Hepatocyte (in vitro differentiated cells): ENCODE measurements at regions not wholly inside any gene's neighbourhood (a gene's known extent, or its start where the extent isn't known, plus 50 kb on each side); places are given as distances from the start of the nearest gene placed in this dataset.

Experiments
- DNase-seq: peaks from one replicate; pipeline ENCODE4 v3.0.0-alpha.2; 2016; ENCODE audit warnings: low spot score
- H2AFZ ChIP-seq: fragments of 200-600 bp; sonication (generic); 2 replicates; pipeline ENCODE4 v1.6.0; 2016; ENCODE audit warnings: antibody characterized with exemption, mild to moderate bottlenecking
- H3K27ac ChIP-seq: fragments of 200-600 bp; sonication (generic); 2 replicates; pipeline ENCODE4 v1.5.1; 2016; ENCODE audit warnings: mild to moderate bottlenecking
- H3K27me3 ChIP-seq: fragments of 200-600 bp; sonication (generic); 2 replicates; pipeline ENCODE4 v1.6.1; 2016
- H3K36me3 ChIP-seq: fragments of 200-600 bp; sonication (generic); replicated peaks from 2 replicates; pipeline ENCODE4 v1.5.1; 2016; ENCODE audit warnings: low read depth; ENCODE audit not compliant: insufficient read depth
- H3K4me1 ChIP-seq: fragments of 200-600 bp; sonication (generic); 2 replicates; pipeline ENCODE4 v1.5.1; 2016; ENCODE audit warnings: mild to moderate bottlenecking, moderate library complexity; ENCODE audit not compliant: insufficient read depth
- H3K4me2 ChIP-seq: fragments of 200-600 bp; sonication (generic); 2 replicates; pipeline ENCODE4 v1.6.0; 2016
- H3K4me3 ChIP-seq: fragments of 200-600 bp; sonication (generic); 2 replicates; pipeline ENCODE4 v1.5.1; 2016; ENCODE audit warnings: mild to moderate bottlenecking
- H3K79me2 ChIP-seq: fragments of 200-600 bp; sonication (generic); 2 replicates; pipeline ENCODE4 v1.6.0; 2017; ENCODE audit warnings: mild to moderate bottlenecking
- H3K9me2 ChIP-seq: fragments of 200-600 bp; sonication (generic); replicated peaks from 2 replicates; pipeline ENCODE4 v1.6.0; 2017; ENCODE audit warnings: mild to moderate bottlenecking; ENCODE audit not compliant: insufficient read depth
- H3K9me3 ChIP-seq: fragments of 200-600 bp; sonication (generic); 2 replicates; pipeline ENCODE4 v1.5.1; 2016; ENCODE audit warnings: low read depth, mild to moderate bottlenecking
- H4K20me1 ChIP-seq: fragments of 200-600 bp; sonication (generic); 2 replicates; pipeline ENCODE4 v1.6.0; 2016; ENCODE audit warnings: mild to moderate bottlenecking; ENCODE audit not compliant: insufficient read depth, poor library complexity, severe bottlenecking
- CTCF ChIP-seq: fragments of 200-600 bp; sonication (generic); IDR thresholded peaks from 2 replicates; pipeline ENCODE4 v1.5.1; 2016; ENCODE audit warnings: antibody characterized with exemption, mild to moderate bottlenecking; ENCODE audit not compliant: poor library complexity
- EZH2 ChIP-seq: fragments of 200-600 bp; sonication (generic); IDR thresholded peaks from 2 replicates; pipeline ENCODE4 v1.6.1; 2016; ENCODE audit warnings: antibody characterized with exemption, mild to moderate bottlenecking, borderline replicate concordance
- EZH2phosphoT487 ChIP-seq: fragments of 200-600 bp; sonication (generic); IDR thresholded peaks from one replicate; pipeline ENCODE4 v1.6.1; 2018; ENCODE audit warnings: antibody characterized with exemption, mild to moderate bottlenecking, low read depth, moderate library complexity; ENCODE audit not compliant: unreplicated experiment, severe bottlenecking
- WGBS: methylation state at CpG from one replicate; pipeline ENCODE4 v1.1.6; 2016; ENCODE audit warnings: low lambda C conversion rate; ENCODE audit errors: missing lambda C conversion rate; 5-methylcytosine and 5-hydroxymethylcytosine counted together

- no peaks in the 10 kb centered on the region for H3K27me3 ChIP-seq
- DNase-seq: no peak
- no peak overlapping the region for H3K4me2 ChIP-seq
- WGBS: 83% methylated on average over 5 of the region's 5 CpGs
- H3K4me1 ChIP-seq: no peaks in the 10 kb centered on the region
- TF ChIP-seq EZH2 (no peak), CTCF (no peak), EZH2phosphoT487 (no peak)
- no peak overlapping the region for H3K4me3 ChIP-seq
- no peaks in the 10 kb centered on the region for H3K9me2 ChIP-seq
- H4K20me1 ChIP-seq: no peaks in the 10 kb centered on the region
- H3K9me3 ChIP-seq: no peaks in the 10 kb centered on the region
- no peak overlapping the region for H2AFZ ChIP-seq
- H3K36me3 ChIP-seq: no peaks in the 10 kb centered on the region
- no peaks in the 10 kb centered on the region for H3K79me2 ChIP-seq
- no peak overlapping the region for H3K27ac ChIP-seq
These were observed 125.1 kb downstream of the GLRX3 start for GRCh38 chr10:130261306-130261705.

GRCh38 chr10:130261766-130262165 is 125.6 kb downstream of the GLRX3 start:
- no peak overlapping the region for H3K4me2 ChIP-seq
- no peak for DNase-seq
- H2AFZ ChIP-seq: no peak overlapping the region
- no peak overlapping the region for H3K4me3 ChIP-seq
- H3K9me2 ChIP-seq: no peaks in the 10 kb centered on the region
- H3K36me3 ChIP-seq: no peaks in the 10 kb centered on the region
- no peaks in the 10 kb centered on the region for H3K9me3 ChIP-seq
- TF ChIP-seq CTCF (no peak), EZH2phosphoT487 (no peak), EZH2 (no peak)
- no peaks in the 10 kb centered on the region for H3K4me1 ChIP-seq
- 97% methylated on average over 10 of the region's 11 CpGs for WGBS
- no peaks in the 10 kb centered on the region for H4K20me1 ChIP-seq
- no peak overlapping the region for H3K27ac ChIP-seq
- no peaks in the 10 kb centered on the region for H3K79me2 ChIP-seq
- no peaks in the 10 kb centered on the region for H3K27me3 ChIP-seq

- Histone ChIP-seq H3K27ac (no peak overlapping the region), H3K27me3 (no peaks in the 10 kb centered on the region), H3K79me2 (no peaks in the 10 kb centered on the region), H3K9me2 (no peaks in the 10 kb centered on the region), H3K36me3 (no peaks in the 10 kb centered on the region), H3K4me2 (no peak overlapping the region), H3K4me3 (no peak overlapping the region), H2AFZ (no peak overlapping the region), H3K9me3 (no peaks in the 10 kb centered on the region), H4K20me1 (no peaks in the 10 kb centered on the region), H3K4me1 (no peaks in the 10 kb centered on the region)
- TF ChIP-seq CTCF (no peak), EZH2phosphoT487 (no peak), EZH2 (no peak)
- 63% methylated on average over 12 of the region's 12 CpGs for WGBS
- DNase-seq: no peak
These were observed 127.1 kb downstream of the GLRX3 start for GRCh38 chr10:130263289-130263688.

GRCh38 chr10:130265542-130265941 is 129.4 kb downstream of the GLRX3 start:
- no peak overlapping the region for H3K4me3 ChIP-seq
- no peak overlapping the region for H3K27ac ChIP-seq
- no peak for DNase-seq
- TF ChIP-seq EZH2: no peak
- no peak for TF ChIP-seq CTCF
- TF ChIP-seq EZH2phosphoT487: no peak
- no peaks in the 10 kb centered on the region for H3K36me3 ChIP-seq
- H3K4me2 ChIP-seq: no peak overlapping the region
- H3K27me3 ChIP-seq: no peaks in the 10 kb centered on the region
- no peaks in the 10 kb centered on the region for H3K9me3 ChIP-seq
- WGBS: 94% methylated on average over 10 of the region's 11 CpGs
- H3K79me2 ChIP-seq: no peaks in the 10 kb centered on the region
- H4K20me1 ChIP-seq: no peaks in the 10 kb centered on the region
- no peaks in the 10 kb centered on the region for H3K4me1 ChIP-seq
- no peak overlapping the region for H2AFZ ChIP-seq
- no peaks in the 10 kb centered on the region for H3K9me2 ChIP-seq
